Inferior parietal cortex (tissue), 1 donor: ENCODE measurements at regions not wholly inside any gene's neighbourhood (a gene's known extent, or its start where the extent isn't known, plus 50 kb on each side); places are given as distances from the start of the nearest gene placed in this dataset.

Experiments used
- DNase-seq: peaks from one replicate; pipeline ENCODE4 v3.0.0-alpha.2; 2016; ENCODE audit errors: extremely low spot score

- DNase-seq = no peak
These were observed 1508.2 kb downstream of the BRD1 start for GRCh38 chr22:48319321-48320047.

GRCh38 chr22:48318575-48319320 is 1508.9 kb downstream of the BRD1 start:
- DNase-seq = no peak

- no peak for DNase-seq
These were observed 1509.5 kb downstream of the BRD1 start for GRCh38 chr22:48318173-48318572.

- no peak for DNase-seq
These were observed 1511.1 kb downstream of the BRD1 start for GRCh38 chr22:48316257-48317250.

- DNase-seq = no peak
These were observed 1512.0 kb downstream of the BRD1 start for GRCh38 chr22:48315439-48316256.

GRCh38 chr22:48314073-48314472 is 1513.6 kb downstream of the BRD1 start:
- DNase-seq = no peak

- no peak for DNase-seq
These were observed 1514.4 kb downstream of the BRD1 start for GRCh38 chr22:48313175-48313830.

- DNase-seq = no peak
These were observed 1516.9 kb downstream of the BRD1 start for GRCh38 chr22:48310740-48311139.

- no peak for DNase-seq
These were observed 1517.4 kb downstream of the BRD1 start for GRCh38 chr22:48310289-48310688.

GRCh38 chr22:48309836-48310235 is 1517.8 kb downstream of the BRD1 start:
- no peak for DNase-seq

- no peak for DNase-seq
These were observed 1518.5 kb downstream of the BRD1 start for GRCh38 chr22:48309115-48309705.

- no peak for DNase-seq
These were observed 1519.7 kb downstream of the BRD1 start for GRCh38 chr22:48307931-48308330.

- no peak for DNase-seq
These were observed 1520.7 kb downstream of the BRD1 start for GRCh38 chr22:48306785-48307510.

- no peak for DNase-seq
These were observed 1521.4 kb downstream of the BRD1 start for GRCh38 chr22:48306284-48306683.

- DNase-seq = no peak
These were observed 1521.9 kb downstream of the BRD1 start for GRCh38 chr22:48305726-48306235.

GRCh38 chr22:48303369-48303725 is 1524.3 kb downstream of the BRD1 start:
- DNase-seq = no peak

- no peak for DNase-seq
These were observed 1524.9 kb downstream of the BRD1 start for GRCh38 chr22:48302657-48303368.

- DNase-seq = no peak
These were observed 1525.8 kb downstream of the BRD1 start for GRCh38 chr22:48301908-48302307.

GRCh38 chr22:48301421-48301820 is 1526.3 kb downstream of the BRD1 start:
- no peak for DNase-seq
